Amygdala (tissue), 56 donors: ENCODE measurements at regions not wholly inside any gene's neighbourhood (a gene's known extent, or its start where the extent isn't known, plus 50 kb on each side); places are given as distances from the start of the nearest gene placed in this dataset.

ENCODE experiments used
- DNase-seq, 56 donors: peaks; one replicate each; lab custom pipeline; 2025; lab: John Stamatoyannopoulos, UW

DNA sequence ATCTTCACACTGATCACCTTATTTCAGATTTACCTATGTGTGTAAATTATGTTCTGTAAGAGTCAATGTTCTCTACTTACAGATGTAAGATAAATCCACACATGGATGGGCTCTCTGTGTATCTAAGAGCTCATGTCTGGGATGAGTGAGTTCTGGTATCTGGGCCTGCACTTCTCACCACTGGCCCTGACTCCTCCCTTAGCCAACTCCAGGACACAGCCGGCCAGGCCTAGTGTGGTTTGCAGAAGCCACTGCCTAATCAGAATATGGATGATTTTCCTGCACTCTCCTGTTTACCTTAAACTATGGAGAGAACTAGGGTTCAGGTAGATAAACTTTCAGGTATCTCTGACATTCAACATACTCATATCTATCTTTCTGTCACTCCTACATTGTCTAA, 1284.8 kb downstream of the TMEM121 start:
- no peak for DNase-seq

DNA sequence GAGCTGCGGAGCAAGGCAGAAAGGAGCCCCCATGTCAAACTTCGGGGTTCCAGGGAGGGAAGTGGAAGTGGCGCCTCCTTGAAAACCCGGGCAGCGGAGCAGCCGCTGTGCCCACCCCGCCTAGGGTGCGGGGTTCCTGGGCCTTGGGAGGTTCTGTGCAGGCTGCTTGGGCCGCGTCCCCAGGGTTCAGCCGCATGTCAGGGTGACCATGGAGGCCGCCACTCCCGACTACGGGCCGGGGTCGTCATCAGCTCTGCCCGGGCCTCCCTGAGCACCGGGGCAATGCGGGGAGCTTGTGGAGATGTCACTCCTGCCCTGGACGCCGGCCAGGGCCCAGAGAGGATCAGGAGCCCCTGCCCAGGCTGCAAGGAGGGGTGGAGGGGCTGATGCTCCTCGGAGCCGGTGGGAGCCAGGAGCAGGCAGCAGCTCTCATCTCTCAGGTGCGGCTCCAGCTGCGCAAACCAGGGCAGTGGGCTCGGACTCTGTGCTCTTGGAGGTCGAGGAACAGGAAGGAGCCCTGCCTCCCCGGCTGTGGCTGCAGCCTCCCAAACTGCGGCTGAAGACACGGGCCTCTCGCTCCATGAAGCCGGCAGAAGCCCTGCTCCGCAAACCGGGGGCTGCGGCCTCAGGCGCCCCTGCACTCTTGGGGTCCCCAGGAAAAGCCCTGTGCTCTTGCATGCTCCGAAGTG, 1286.5 kb downstream of the TMEM121 start:
- DNase-seq, result no peak

DNA sequence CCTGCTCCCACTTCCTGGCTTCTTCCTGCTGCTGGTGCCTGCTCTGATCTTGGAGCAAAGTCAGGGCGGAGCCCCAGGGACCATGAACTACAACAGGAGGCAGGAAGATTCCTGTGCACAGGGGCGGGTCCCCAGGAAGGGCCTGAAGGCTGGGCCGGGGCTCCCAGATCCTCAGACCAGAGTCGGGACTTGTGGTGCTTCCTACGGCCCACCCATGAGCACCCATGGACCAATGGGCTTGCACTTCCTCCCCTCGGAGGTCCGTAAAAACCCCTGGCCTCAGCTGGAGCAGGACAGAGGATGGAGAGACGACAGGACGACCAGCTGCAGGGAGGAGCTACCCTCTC, 1287.1 kb downstream of the TMEM121 start:
- DNase-seq, result no peak

DNA sequence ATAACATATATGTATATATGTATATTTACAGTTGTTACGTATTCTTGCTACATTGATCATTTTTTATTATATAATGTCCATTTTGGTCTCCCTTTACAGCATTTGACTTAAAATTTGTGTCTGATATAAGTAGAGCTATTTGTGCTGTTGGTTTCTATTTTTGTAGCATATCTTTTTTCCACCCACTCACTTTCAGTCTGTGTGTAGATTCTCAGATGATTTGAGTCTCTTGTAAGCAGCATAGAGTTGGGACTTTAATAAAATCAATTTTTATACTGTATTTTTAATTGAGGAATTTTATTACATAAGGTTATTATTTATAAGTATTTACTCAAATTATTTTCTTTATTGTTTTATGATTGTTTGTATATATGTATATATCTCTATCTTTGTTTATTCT, 1293.7 kb downstream of the TMEM121 start:
- no peak for DNase-seq

DNA sequence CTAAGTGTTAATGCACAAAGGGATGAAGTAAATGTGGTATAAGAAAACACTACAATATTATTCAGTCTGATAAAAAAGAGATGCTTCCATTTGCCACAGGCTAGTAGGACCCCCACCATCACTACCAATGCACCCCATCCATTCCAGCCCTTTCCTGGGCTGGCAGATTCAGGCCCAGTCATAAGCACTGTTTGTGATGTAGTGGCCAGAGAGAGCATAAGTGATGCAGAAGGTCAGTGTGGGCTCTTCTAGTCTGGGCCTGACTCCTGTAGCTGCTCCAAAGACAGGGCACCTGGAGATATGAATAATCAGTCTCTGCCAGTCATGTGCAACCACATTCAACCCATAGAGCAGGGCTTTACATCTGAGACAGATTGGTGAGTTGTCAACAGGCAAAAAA, 1294.7 kb downstream of the TMEM121 start:
- no peak for DNase-seq

DNA sequence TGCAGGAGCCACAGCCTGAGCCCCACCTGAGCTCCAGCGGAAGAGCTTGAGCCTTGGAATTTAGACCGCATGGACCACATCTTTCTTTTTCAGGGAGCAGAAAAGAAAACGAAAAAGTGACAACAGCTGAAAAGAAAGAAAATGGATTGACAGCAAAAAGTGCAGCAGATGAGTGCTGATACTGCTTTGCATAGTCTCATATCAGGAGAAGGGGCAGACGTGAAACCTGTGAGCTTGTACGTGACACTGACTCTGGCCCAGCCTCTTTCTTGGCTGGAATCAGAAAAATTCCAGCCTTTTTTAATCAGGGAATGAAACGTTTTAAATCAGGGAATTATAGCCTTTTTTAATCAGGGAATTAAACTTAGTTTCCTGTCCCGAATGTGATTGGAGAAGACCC, 1296.5 kb downstream of the TMEM121 start:
- no peak for DNase-seq

DNA sequence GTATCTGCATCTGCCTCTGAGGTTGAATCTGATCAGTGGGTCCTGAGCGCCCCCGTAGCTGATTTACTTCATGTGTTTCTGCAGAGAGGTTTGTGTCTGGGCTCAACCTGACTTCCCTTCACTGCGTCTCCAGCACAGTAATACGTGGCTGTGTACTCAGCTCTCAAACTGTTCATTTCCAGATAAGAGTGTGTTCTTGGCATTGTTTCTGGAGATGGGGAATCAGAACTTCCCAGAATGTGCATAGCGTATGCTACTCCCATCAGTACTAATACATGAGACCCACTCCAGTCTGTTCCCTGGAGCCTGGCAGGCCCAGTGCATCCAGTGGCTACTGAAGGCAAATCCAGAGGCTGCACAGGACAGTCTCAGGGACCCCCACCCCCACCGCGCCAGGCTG, 1297.2 kb downstream of the TMEM121 start:
- DNase-seq, result no peak

DNA sequence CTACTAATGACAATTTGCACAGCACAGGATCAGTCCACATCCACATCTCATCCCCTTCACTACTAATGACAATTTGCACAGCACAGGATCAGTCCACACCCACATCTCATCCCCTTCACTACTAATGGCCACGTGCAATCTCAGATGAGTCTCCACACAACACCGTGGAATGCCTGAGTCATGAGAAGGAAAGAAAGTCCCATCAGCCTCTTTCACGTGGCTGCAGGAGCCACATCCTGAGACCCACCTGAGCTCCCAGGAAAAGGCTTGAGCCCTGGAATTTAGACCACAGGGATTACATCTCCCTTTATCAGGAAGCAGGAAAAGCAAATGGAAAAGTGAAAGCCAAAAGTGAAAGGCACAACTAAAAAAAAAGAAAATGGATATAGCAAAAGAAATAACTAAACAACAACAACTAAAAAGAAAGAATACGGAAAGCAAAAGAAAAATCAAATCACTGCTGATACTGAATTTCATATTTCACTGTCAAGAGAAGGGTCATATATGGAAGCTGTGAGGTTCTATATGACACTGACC, 1300.5 kb downstream of the TMEM121 start:
- DNase-seq, result no peak

DNA sequence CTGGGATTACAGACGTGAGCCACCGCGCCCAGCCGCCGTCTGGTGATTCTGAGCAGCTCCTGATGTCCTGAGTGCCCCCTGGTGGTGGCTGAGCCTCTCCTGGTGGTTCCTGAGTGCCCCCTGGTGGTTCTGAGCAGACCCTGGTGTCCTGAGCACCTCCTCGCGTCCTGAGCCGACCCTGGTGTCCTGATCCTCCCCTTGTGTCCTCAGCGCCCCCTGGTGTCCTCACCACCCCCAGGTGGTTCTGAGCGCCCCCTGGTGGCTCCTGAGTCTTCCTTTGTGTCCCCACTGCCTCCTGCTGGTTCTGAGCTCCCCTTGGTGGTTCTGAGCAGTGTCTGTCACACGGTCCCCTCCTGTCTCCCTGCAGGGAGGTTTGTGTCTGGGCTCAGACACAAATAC, 1304.9 kb downstream of the TMEM121 start:
- no peak for DNase-seq

DNA sequence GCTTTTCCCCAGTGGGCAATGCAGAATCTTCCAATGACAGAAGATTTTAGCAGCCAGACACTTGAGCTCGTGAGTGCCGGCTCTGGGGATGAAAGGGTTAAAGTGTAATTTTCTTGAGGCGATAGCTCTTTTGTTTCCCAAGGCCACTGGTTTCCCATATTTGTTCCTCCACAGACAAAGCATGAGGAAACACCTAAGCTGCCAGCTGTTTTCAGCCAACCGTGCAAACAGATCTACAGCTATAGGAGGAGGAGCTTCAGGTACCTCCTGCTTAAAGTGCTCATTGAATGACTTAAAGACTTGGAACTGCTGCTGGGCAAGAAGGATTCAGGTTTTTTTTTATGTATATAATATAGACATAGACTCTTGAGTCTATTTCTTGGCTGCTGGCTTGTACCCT, 1311.5 kb downstream of the TMEM121 start:
- no peak for DNase-seq

DNA sequence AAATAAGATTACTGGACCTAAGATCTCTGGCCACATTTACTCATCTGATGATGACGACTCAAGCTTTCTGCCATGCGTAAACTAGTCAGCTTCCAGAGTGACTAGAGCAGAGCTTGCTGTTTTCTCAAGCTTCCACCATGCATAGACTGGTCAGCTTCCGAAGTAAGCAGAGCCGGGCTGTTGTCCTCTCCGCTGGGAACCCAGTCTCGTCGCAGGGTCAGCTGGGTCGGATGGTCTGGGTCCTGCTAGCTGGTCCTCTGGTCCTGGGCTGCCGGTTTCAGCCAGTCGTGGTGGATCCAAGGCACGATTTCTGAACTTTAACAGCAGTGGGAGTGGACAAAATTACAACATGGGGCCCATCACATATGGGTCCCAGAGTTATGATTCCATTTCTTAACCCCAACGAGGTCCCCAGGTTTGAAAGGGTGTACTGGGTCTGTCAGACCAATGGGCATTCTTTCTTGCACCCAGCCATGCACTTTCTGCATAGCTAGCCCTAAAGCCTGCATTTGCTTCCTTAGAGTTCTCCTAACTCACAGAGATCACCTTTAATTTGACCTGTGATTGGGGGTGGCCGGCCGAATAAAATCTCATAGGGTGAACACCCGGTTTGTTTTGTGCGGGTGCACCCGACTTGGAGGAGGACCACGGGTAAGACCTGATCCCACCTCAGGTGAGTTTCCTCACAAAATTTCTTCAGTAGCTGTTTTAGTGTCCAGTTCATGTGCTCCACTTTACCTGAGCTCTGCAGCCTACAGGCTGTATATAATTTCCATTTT, 1312.8 kb downstream of the TMEM121 start:
- no peak for DNase-seq

DNA sequence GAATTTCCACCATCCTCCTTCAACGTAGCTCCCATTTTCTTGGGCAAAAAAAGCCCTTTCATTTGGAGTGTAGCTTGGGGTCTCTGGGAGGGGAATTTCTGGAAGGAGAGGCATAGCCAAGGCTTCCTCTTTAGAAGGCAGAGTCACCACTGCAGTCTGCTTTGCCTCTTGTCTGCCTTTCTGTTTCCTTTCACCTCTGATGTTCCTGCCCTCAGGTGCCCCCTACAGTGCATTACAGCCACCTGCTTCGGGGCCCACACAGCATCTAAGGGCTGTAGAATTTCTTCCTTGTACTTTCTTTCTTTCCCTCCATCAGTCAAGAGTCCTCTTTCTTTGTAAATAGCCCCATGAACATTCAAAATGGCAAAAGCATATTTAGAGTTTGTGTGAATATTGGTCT, 1313.9 kb downstream of the TMEM121 start:
- no peak for DNase-seq

DNA sequence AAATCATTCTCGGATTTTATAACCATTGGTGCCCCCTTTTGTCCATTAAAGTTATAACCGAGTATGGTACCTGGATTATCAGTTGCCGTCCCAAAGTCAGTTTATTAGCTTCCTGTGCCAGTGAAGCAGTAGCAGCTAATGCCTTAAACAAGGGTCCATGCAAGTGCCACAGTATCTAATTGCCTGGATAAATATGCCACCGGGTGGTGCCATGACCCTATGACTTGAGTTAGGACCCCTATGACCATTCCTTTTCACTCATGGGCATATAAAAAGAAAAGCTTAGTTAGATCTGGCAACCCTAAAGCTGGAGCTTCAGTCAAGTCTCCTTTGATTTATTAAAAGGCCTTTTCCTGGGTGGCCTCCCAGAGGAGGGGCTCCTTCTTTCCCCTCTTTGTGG, 1314.6 kb downstream of the TMEM121 start:
- no peak for DNase-seq

DNA sequence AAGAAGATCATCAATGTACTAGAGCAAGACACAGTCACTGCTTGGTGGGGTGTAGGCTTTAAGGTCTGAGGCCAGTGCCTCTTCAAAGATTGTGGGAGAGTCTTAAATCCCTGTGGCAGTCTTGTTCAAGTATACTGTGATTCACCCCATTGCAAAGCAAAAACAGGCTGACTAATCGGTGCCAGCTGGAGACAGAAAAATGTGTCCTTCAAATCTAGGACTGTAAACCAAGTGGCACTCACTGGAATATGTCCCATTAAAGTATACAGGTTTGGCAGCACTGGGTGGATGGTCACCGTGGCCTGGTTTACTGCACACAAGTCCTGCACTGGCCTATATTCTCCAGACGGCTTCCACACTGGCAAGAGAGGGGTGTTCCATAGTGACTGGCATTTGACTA, 1315.3 kb downstream of the TMEM121 start:
- DNase-seq, result no peak

DNA sequence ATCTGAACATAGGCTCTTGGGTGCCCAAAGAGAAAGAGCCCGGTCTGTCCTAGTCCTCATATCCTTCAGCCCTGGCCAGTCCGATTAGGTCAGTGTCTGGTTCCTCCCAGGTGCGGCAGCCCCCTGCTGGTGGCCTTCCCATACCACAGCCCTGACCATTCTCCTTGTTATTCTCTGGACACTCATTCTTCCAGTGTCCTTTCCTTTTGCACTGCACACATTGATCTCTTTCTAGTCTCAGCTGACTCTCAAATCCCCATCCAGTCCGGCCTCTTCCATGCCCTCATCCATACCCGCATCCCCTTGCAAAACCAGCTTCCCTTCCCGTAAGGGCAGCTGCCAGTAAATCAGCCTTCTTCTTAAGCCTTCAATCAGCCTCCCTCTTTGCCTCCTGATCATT, 1316.3 kb downstream of the TMEM121 start:
- no peak for DNase-seq

DNA sequence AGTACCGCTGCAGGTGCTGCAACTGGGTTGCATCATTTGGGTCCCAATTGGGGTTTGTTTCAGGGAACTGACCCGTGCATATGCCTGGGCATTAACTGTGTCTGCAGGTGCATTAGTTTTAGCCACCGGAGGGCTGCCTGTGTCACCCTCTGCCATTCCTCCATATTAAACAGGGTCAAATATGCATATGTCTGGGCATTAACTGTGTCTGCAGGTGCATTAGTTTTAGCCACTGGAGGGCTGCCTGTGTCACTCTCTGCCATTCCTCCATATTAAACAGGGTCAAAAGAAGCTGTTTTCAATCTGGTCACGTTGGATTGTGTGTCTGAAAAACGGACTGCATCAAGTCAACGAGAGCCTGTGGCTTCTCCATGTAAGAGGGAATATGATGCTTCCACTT, 1317.0 kb downstream of the TMEM121 start:
- DNase-seq, result no peak

DNA sequence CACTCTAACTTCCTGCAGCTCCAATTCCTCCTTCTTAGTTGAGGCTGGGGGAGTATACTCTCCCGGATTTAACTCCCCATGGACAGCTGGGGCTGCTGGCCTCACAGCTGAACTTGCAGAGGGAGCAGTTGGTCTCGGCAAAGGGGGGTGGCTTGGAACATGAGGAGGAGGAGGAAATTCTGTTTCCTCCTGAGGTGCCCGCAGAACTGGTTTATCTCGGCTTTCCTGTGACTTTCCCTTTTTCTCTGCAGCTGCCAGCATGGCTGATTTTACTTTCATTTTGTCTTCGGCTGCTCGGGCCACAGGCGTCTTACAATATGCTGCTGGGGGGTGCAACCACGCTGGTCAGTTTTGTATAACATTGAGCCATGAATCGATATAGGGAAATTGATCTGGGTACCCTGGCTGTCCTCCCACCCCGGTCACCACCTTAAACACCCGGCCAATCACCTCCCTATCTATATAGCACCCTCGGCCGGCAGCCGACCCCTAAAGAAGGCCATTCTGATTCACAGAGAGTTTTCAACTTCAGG, 1317.6 kb downstream of the TMEM121 start:
- peak in 1 of 56 donors; percentile 5 for DNase-seq

DNA sequence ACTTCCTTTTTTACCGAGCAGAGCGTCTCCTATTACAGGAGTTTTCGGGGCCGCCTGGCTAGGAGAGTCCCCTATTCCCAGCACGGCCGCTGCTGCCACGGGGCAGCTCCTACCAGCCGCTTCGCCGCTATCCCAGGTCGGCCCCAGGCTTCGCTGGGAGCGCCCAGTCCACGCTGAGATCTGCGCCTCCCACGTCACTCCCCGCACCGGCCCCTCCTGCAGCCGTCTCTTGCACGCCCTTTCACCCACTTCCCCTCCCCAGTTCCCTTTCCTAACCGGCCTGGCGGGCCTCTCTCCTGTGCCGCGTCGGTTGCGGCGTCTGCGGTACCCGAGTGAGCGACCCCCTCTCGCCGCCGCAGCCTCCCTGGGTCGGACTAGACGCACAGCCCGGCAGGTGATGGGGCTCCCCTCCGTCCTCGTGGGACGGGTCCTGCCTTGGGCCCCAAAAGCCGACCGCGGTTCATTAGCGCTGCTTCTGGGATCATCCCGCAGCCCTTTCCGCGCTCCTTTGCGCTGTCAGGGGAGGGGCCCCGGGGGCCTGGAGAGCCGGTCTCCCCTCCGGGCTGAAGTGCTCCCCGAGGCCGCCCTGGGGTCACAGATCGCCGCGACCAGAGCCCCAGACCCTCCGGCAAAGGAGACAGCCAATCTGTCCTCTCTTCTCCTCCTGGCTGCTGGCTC, 1318.4 kb downstream of the TMEM121 start:
- DNase-seq, result peak in 7 of 56 donors; percentile 3 to 41 (median 19)

DNA sequence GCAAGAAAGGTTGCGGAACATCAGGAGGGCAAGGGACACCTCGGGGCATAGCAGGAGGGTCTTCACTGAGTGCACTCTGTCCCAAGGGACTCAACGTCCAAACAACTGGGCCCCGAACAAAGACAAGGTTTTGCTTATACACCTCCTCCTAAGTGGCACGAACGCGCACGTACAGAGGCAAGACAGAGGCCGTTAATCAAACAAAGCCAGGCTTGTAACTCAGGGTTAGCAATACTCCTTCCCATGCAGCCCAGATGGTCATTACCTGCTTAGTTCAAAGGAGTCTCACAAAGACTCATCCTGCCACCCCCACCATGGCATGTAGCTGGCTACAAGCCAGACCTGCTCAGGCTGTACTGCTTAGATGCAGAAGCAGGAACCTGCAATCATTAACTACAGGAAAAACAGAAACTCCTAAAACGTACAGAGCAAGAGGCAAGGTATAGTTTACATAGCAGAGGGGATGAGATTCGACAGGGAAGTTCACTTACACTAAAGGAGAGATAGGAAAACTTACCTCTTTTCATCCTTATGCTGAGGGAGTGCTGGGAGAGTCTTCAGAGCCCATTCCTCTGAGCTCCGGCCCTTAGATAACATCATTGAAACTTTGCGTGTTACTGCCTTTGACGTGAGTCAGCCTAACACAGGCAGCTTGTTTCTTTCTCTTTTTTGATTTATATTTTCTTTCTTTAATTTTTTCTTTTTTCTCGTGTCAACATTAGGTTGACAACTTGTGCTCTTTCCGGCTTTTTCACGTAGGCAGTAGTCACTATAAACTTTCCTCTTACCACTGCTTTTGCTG, 1319.1 kb downstream of the TMEM121 start:
- no peak for DNase-seq

DNA sequence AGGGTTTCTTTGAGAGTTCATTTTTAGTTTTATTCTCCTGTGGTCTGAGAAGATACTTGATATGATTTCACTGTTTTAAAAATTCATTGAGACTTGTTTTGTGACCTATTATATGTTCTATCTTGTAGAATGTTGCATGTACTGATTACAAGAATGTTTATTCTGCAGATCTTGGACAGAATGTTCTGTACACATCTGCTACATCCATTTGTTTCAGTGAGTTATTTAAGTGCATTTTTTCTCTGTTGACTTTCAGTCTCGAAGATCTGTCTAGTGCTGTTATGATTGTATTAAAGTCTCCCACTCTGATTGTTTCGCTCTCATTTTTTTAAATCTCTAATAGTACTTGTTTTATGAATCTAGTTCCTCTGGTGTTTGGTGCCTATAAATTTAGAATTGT, 1319.8 kb downstream of the TMEM121 start:
- no peak for DNase-seq
